ENCODE measurements at regions not wholly inside any gene's neighbourhood (a gene's known extent, or its start where the extent isn't known, plus 50 kb on each side); places are given as distances from the start of the nearest gene placed in this dataset.

GRCh38 chr6:141208101-141208500, 924.6 kb upstream of the GJE1 start:
- TF ChIP-seq CTCF (conservative IDR thresholded peaks at IDR 0.05) (no peak), EZH2 (IDR thresholded peaks at IDR 0.05; ENCODE audit: low read depth) (no peak)

All from PC-9 (cell line).